HUES64 (cell line): ENCODE measurements at regions not wholly inside any gene's neighbourhood (a gene's known extent, or its start where the extent isn't known, plus 50 kb on each side); places are given as distances from the start of the nearest gene placed in this dataset.
"Not testable (repeated sequence)": the region's sequence is repeated elsewhere in the genome, so short reads cannot be mapped to it uniquely, and the experiment has no call there.

Experiments used
- H3K27ac ChIP-seq: 2 replicates; pipeline ENCODE4 v1.7.0; 2013; ENCODE audit warnings: low read depth, low read length, inconsistent platforms
- H3K27me3 ChIP-seq: 2 replicates; pipeline ENCODE4 v1.6.1; 2013; ENCODE audit warnings: mild to moderate bottlenecking, low read length; ENCODE audit not compliant: insufficient read depth
- H3K36me3 ChIP-seq: 2 replicates; pipeline ENCODE4 v1.6.1; 2013; ENCODE audit warnings: mild to moderate bottlenecking, low read length; ENCODE audit not compliant: insufficient read depth
- H3K4me1 ChIP-seq: 2 replicates; pipeline ENCODE4 v1.6.1; 2013; ENCODE audit warnings: mild to moderate bottlenecking, low read length, moderate library complexity; ENCODE audit not compliant: insufficient read depth
- H3K4me3 ChIP-seq: 2 replicates; pipeline ENCODE4 v1.5.1; 2013; ENCODE audit warnings: mild to moderate bottlenecking, low read length, moderate library complexity
- H3K9ac ChIP-seq: 2 replicates; pipeline ENCODE4 v1.6.1; 2013; ENCODE audit warnings: mild to moderate bottlenecking, low read depth, low read length
- H3K9me3 ChIP-seq: 2 replicates; pipeline ENCODE4 v1.6.1; 2013; ENCODE audit warnings: low read depth, low read length; ENCODE audit not compliant: insufficient read depth
- WGBS: fragments of 150-250, 120-280 bp; methylation state at CpG from one replicate; pipeline ENCODE4 v1.1.7; 2013; ENCODE audit warnings: missing lambda C conversion rate; 5-methylcytosine and 5-hydroxymethylcytosine counted together

DNA sequence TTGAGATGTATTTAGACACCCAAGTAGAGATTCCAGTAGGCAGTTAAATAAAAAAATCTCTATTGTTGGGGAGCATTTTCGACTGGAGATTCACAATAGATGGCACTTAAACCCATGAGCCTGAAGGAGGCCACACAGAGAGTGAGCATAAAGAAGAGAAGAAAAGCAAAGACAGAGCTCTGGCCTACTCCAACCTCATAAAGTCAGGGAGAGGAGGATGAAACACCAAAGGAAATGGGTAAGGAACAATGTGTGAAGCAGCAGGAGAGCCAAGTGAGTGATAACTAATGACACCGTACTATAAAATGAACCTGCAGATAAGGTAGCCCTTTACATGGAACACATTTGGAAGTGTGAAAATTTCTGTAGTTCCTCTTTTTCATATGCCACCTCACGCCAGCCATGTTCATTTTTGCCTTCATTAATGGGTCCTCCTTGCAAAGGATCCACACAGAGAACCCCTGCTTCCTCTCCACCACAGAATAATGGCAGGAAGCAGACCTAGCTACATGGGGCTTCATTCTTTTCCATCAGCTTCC lies 150.0 kb upstream of the SYT10 start:
- Histone ChIP-seq H3K27me3 (no peaks in the 10 kb centered on the region), H3K4me1 (peaks cover 46% of the 10 kb centered on the region), H3K36me3 (no peaks in the 10 kb centered on the region), H3K9ac (no peak overlapping the region), H3K27ac (peak overlapping the region; percentile 15; the same call in 1 of the 2 replicates), H3K4me3 (no peak overlapping the region), H3K9me3 (no peaks in the 10 kb centered on the region)
- WGBS, result 70% methylated on average over 3 of the region's 3 CpGs

GRCh38 chr12:33593753-33594152 lies 154.1 kb upstream of the SYT10 start:
- H3K4me3 ChIP-seq, result no peak overlapping the region
- H3K4me1 ChIP-seq, result peaks cover 20% of the 10 kb centered on the region
- no peaks in the 10 kb centered on the region for H3K36me3 ChIP-seq
- H3K9me3 ChIP-seq, result no peaks in the 10 kb centered on the region
- H3K9ac ChIP-seq, result no peak overlapping the region
- WGBS, result 93% methylated on average over 1 of the region's 1 CpG
- H3K27ac ChIP-seq, result no peak overlapping the region
- no peaks in the 10 kb centered on the region for H3K27me3 ChIP-seq

- H3K4me1 ChIP-seq, result peaks cover 6% of the 10 kb centered on the region
- H3K27ac ChIP-seq, result no peak overlapping the region
- no peak overlapping the region for H3K4me3 ChIP-seq
- no peak overlapping the region for H3K9ac ChIP-seq
- H3K9me3 ChIP-seq, result no peaks in the 10 kb centered on the region
- WGBS, result 92% methylated on average over 1 of the region's 1 CpG
- H3K36me3 ChIP-seq, result no peaks in the 10 kb centered on the region
- no peaks in the 10 kb centered on the region for H3K27me3 ChIP-seq
Measured at GRCh38 chr12:33596061-33596460, 156.4 kb upstream of the SYT10 start.

DNA sequence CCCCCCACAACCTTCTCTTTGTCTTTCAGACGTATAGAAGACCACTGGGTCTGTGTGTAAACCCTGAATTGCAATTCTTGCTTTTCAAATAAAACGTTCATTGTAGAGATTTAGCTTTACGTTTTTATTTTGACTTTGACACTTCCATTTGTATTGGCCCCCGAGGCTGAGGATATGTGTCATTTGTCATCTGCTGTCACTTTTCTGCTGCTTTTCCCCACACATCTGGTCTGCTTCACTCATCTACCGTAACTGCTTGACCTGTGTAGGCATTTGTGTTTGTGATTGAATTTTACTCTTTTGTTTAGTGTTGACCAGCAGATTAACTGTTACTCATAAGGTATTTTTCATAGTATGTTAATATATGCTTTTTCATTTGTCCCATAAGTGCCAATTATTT lies 157.2 kb upstream of the SYT10 start:
- 97% methylated on average over 4 of the region's 5 CpGs for WGBS
- no peaks in the 10 kb centered on the region for H3K9me3 ChIP-seq
- H3K36me3 ChIP-seq, result no peaks in the 10 kb centered on the region
- H3K27me3 ChIP-seq, result no peaks in the 10 kb centered on the region
- H3K27ac ChIP-seq, result no peak overlapping the region
- H3K9ac ChIP-seq, result no peak overlapping the region
- peaks cover 6% of the 10 kb centered on the region for H3K4me1 ChIP-seq
- no peak overlapping the region for H3K4me3 ChIP-seq

DNA sequence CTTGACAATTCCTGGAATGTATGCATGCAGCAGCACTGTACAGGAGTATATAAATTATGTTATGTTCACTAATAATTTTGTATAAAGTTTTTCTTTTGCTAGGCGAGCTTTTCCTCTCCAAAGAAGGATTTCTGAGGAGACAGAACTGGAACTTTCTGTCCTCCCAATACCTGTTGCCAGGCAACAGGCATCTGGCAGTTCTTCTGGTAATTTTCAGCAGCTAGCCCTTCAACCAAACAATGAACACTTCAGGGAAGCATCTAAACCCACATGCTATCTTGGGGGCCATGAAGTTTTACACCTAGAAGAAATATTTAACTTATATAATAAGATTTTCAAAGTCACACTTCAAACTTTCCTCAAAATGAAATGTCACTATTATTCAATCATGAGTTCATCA lies 162.9 kb upstream of the SYT10 start:
- H3K9ac ChIP-seq, result no peak overlapping the region
- no peaks in the 10 kb centered on the region for H3K9me3 ChIP-seq
- no peak overlapping the region for H3K4me3 ChIP-seq
- WGBS, result 74% methylated on average over 1 of the region's 1 CpG
- peaks cover 6% of the 10 kb centered on the region for H3K4me1 ChIP-seq
- no peaks in the 10 kb centered on the region for H3K36me3 ChIP-seq
- no peaks in the 10 kb centered on the region for H3K27me3 ChIP-seq
- no peak overlapping the region for H3K27ac ChIP-seq

DNA sequence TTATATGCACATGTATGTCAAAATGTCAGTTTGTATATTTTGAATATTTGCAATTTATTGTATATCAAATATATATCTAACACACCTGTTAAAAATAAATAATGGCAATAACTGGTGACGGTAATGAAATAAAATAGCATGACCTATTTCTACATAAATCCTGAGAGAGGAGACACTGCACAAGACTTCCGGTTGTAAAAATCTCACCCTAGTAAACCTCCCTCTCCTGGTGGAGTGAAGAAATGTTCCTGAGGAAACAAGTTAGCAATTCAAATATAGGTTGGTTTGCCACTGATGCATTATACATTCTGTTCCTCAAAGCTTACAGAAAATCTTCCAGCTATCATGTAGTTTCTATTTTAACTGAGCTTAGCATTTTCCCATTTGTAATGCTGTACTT lies 166.1 kb upstream of the SYT10 start:
- H3K27me3 ChIP-seq, result no peaks in the 10 kb centered on the region
- H3K9me3 ChIP-seq, result no peaks in the 10 kb centered on the region
- WGBS, result no CpG with 5 or more reads among the region's 2 CpGs
- H3K4me1 ChIP-seq, result no peaks in the 10 kb centered on the region; the same call in none of the 2 replicates
- H3K27ac ChIP-seq, result no peak overlapping the region
- no peak overlapping the region for H3K4me3 ChIP-seq
- no peaks in the 10 kb centered on the region for H3K36me3 ChIP-seq
- no peak overlapping the region for H3K9ac ChIP-seq

DNA sequence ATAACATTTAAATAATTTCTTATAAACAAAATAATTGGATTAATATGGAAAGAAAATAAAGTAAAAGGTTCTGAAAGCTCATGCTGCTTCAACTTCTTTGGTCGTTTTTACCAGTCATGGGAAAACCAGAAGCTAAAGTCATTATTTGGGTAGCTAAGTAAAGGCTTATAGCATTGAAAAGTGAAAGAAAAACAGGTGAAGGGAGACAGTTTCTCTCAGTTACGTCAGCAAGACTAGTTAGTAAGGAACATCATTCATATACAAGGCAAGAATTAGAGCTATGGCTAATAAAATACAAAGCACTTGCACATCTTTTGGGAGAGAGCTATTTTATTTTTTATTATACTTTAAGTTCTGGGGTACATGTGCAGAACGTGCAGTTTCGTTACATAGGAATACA lies 170.3 kb upstream of the SYT10 start:
- H3K4me3 ChIP-seq, result no peak overlapping the region
- H3K27me3 ChIP-seq, result no peaks in the 10 kb centered on the region
- H3K9ac ChIP-seq, result no peak overlapping the region
- H3K36me3 ChIP-seq, result no peaks in the 10 kb centered on the region
- WGBS, result 94% methylated on average over 4 of the region's 4 CpGs
- no peaks in the 10 kb centered on the region for H3K9me3 ChIP-seq
- no peaks in the 10 kb centered on the region; the same call in 1 of the 2 replicates for H3K4me1 ChIP-seq
- H3K27ac ChIP-seq, result no peak overlapping the region

GRCh38 chr12:33614630-33615029 lies 175.0 kb upstream of the SYT10 start:
- Histone ChIP-seq H3K9ac (no peak overlapping the region), H3K36me3 (no peaks in the 10 kb centered on the region), H3K9me3 (peaks cover 14% of the 10 kb centered on the region), H3K4me3 (no peak overlapping the region), H3K27me3 (no peaks in the 10 kb centered on the region), H3K27ac (no peak overlapping the region), H3K4me1 (no peaks in the 10 kb centered on the region)
- WGBS, result 95% methylated on average over 3 of the region's 3 CpGs

DNA sequence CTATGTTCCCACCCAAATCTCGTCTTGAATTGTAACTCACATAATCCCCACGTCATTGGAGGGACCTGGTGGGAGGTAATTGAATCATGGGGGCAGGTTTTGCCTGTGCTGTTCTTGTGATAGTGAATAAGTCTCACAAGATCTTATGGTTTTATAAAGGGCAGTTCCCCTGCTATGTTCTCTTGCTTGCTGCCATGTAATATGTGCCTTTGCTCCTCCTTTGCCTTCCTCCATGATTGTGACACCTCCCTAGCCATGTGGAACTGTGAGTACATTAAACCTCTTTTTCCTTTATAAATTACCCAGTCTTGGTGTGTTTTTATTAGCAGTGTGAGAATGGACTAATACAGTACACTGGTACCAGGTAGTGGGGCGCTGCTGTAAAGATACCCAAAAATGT lies 177.6 kb upstream of the SYT10 start:
- H3K27me3 ChIP-seq, result no peaks in the 10 kb centered on the region
- peaks cover 14% of the 10 kb centered on the region for H3K9me3 ChIP-seq
- H3K9ac ChIP-seq, result no peak overlapping the region
- 98% methylated on average over 3 of the region's 3 CpGs for WGBS
- no peak overlapping the region for H3K4me3 ChIP-seq
- H3K36me3 ChIP-seq, result no peaks in the 10 kb centered on the region
- no peak overlapping the region for H3K27ac ChIP-seq
- no peaks in the 10 kb centered on the region for H3K4me1 ChIP-seq

- WGBS, result no CpG with 5 or more reads among the region's 1 CpG
- no peak overlapping the region for H3K9ac ChIP-seq
- no peaks in the 10 kb centered on the region for H3K9me3 ChIP-seq
- H3K27me3 ChIP-seq, result no peaks in the 10 kb centered on the region
- H3K27ac ChIP-seq, result no peak overlapping the region
- no peak overlapping the region for H3K4me3 ChIP-seq
- H3K36me3 ChIP-seq, result no peaks in the 10 kb centered on the region
- no peaks in the 10 kb centered on the region for H3K4me1 ChIP-seq
Measured at GRCh38 chr12:33628087-33628486, 188.5 kb upstream of the SYT10 start.

DNA sequence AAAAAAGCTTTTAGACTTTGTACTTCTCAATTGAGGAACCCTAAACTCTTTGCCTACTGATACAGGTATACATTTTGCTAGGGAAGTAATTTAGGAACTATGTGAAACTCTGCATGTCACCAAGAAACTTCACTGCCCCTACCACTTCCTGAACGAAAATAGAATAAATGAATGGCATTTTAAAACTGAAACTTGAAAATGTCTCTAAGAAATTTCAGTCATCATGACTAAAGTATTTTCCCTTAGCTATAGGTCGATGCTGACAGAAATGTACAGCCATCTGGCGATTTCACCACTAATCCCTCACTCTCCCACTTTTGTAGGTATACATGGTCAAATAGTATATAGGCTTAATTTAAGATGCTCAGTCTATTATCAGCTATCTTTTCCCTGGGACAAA lies 194.9 kb upstream of the SYT10 start:
- H3K9ac ChIP-seq, result no peak overlapping the region
- no peaks in the 10 kb centered on the region for H3K36me3 ChIP-seq
- no peaks in the 10 kb centered on the region for H3K4me1 ChIP-seq
- no peak overlapping the region for H3K27ac ChIP-seq
- H3K9me3 ChIP-seq, result no peaks in the 10 kb centered on the region
- WGBS, result 97% methylated on average over 3 of the region's 3 CpGs
- H3K4me3 ChIP-seq, result no peak overlapping the region
- no peaks in the 10 kb centered on the region for H3K27me3 ChIP-seq

DNA sequence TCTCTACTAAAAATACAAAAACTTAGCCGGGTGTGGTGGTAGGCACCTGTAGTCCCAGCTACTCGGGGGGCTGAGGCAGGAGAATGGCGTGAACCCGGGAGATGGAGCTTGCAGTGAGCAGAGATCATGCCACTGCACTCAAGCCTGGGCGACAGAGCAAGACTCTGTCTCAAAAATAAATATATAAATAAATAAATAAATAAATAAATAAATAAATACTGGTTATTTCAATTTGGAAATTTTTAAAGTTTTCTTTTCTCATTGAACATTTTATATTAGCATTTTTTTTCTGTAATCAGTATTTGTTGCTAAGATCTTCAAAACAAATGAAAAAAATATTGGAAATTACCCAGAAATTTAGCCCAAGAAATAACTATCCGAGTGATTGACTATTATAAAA lies 197.3 kb upstream of the SYT10 start:
- not testable (repeated sequence) for H3K9me3 ChIP-seq, H3K9ac ChIP-seq, H3K36me3 ChIP-seq, H3K4me3 ChIP-seq, H3K27me3 ChIP-seq, H3K27ac ChIP-seq
- WGBS, result over 99% methylated on average over 4 of the region's 6 CpGs
- peaks cover 21% of the 10 kb centered on the region for H3K4me1 ChIP-seq
